AG10803 (cell line): ENCODE measurements at regions not wholly inside any gene's neighbourhood (a gene's known extent, or its start where the extent isn't known, plus 50 kb on each side); places are given as distances from the start of the nearest gene placed in this dataset.

Experiments
- DNase-seq: peaks from one replicate; pipeline ENCODE4 v3.0.0; 2010; ENCODE audit warnings: low read depth
- H3K4me3 ChIP-seq: 2 replicates; pipeline ENCODE4 v1.5.1; 2011; ENCODE audit warnings: mild to moderate bottlenecking, low read length, control low read depth
- CTCF ChIP-seq: conservative IDR thresholded peaks from 2 replicates; pipeline ENCODE4 v1.5.1; 2011; ENCODE audit warnings: mild to moderate bottlenecking, low read length, control low read depth, inconsistent platforms

DNA sequence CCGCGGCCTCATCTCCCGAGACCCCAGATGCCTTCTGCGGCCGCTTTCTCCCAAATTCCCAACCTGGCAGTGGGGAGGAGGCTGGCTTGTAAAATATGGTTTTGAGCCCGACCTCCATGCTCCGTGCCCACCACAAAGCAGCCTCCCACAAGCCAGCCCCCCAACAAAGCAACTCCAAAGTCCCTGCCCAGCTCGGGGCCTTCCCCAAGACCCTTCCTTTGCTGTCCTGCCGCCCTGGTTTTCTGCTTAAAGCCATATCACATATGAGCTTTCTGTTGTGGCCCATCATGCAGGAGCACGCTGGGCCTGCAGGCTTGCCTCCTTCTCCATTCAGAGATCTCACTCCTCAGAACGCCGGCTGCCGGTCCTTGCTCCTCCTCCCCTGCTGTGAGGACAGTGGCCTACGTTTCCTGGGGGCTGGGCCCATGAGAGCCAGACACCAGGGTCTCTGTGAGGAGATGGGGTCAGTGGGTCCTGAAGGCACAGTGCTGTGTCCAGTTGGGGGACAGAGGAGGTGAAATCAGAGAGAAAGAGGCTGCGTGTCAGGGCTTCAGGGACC lies 680.0 kb downstream of the BRD1 start:
- no peak overlapping the region for H3K4me3 ChIP-seq
- DNase-seq: no peak
- TF ChIP-seq CTCF: no peak

- DNase-seq: no peak
- H3K4me3 ChIP-seq: no peak overlapping the region
- TF ChIP-seq CTCF: no peak
Measured at GRCh38 chr22:49147171-49147570, 680.5 kb downstream of the BRD1 start.

DNA sequence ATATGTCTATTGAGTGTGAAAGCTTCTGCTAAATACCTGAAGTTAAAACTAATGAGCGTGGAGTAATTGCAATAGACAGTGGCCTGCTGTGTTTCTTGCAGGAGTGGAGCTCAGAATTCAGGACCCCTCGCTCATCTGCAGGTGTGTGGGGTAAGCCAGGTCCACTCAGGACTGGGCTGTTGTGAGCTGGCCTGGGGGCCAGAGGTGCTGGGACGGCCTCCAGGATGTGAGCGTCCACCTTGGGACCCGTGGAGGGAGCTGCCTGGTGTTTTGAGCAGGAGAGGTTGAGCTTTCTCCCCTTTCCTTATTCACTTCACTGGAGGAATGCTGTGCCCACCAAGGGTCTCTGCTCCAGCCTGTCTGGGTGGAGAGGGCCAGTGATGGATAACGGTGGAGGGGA lies 681.2 kb downstream of the BRD1 start:
- TF ChIP-seq CTCF: no peak
- no peak for DNase-seq
- no peak overlapping the region for H3K4me3 ChIP-seq

DNA sequence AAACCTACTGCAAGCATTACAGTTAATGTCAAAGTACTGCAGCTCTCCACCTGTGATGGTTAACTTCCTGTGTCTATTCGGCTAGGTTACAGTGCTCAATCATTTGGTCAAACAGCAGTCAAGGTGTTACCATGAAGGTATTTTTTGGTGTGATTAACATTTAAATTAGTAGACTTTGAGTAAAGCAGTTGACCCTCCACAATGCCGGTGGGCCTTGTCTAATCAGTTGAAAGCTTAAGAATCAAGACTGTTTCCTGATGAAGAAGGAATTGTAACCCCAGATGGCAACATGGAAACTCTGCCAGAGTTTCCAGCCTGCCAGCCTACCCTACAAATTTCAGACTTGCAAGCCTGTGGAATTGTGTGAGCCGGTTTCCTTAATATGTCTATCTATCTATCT lies 683.9 kb downstream of the BRD1 start:
- no peak for TF ChIP-seq CTCF
- DNase-seq: no peak
- H3K4me3 ChIP-seq: no peak overlapping the region

- no peak for TF ChIP-seq CTCF
- no peak for DNase-seq
- no peak overlapping the region for H3K4me3 ChIP-seq
Measured at GRCh38 chr22:49142891-49143290, 684.8 kb downstream of the BRD1 start.

DNA sequence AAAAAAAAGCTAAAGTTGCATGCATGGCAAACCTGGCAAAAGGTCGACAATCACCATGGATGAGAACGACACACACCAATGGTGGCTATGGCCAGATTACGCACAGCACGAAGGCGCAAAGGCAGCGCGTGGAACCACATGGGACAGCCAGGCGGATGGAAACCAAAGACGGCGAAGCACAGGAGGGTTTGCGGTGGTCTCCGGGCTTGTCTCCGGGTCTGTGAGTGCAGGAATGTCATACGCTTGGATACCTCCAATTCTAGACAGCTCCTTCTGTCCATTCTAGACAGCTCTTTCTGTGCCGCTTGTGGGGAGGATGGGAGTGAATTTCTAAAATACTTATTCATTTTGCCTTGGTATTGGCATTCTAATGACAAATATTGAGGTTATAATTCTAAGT lies 685.4 kb downstream of the BRD1 start:
- TF ChIP-seq CTCF: no peak
- no peak overlapping the region for H3K4me3 ChIP-seq
- no peak for DNase-seq

DNA sequence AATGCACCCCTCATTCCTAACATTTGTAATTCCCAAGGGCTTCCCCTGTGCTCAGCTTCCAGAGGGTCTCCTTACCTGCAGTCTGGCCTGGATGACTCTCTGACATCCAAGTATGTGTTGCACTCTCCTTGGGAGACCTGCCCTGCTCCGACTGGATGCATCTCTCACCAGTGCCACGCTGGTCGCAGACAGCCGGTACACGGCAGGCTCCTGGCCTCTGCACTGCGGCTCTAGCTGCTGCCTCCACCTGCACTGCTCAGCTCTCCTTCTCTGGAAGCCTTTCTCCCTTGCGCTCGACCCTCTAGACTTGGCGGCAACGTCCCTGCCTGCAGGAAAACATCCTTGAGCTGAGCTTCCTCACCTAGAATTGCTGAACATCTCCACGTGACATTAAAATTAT lies 685.9 kb downstream of the BRD1 start:
- TF ChIP-seq CTCF: no peak
- no peak for DNase-seq
- H3K4me3 ChIP-seq: no peak overlapping the region
